ENCODE measurements at regions not wholly inside any gene's neighbourhood (a gene's known extent, or its start where the extent isn't known, plus 50 kb on each side); places are given as distances from the start of the nearest gene placed in this dataset.

- no peak for DNase-seq (ENCODE audit: low read depth)
- no peak for TF ChIP-seq CTCF (IDR thresholded peaks at IDR 0.05; ENCODE audit: control insufficient read depth, insufficient read depth, low read depth, low read length, missing control alignments)
- no peak overlapping the region for H3K4me3 ChIP-seq (ENCODE audit: control insufficient read depth, low read depth, low read length)
Measured at GRCh38 chr14:84891404-84891803, 638.5 kb upstream of the FLRT2 start.

GRCh38 chr14:84894254-84894653 lies 635.7 kb upstream of the FLRT2 start:
- DNase-seq (ENCODE audit: low read depth) = no peak
- H3K4me3 ChIP-seq (ENCODE audit: control insufficient read depth, low read depth, low read length) = no peak overlapping the region
- TF ChIP-seq CTCF (IDR thresholded peaks at IDR 0.05; ENCODE audit: control insufficient read depth, insufficient read depth, low read depth, low read length, missing control alignments) = no peak

- no peak overlapping the region for H3K4me3 ChIP-seq (ENCODE audit: control insufficient read depth, low read depth, low read length)
- TF ChIP-seq CTCF (IDR thresholded peaks at IDR 0.05; ENCODE audit: control insufficient read depth, insufficient read depth, low read depth, low read length, missing control alignments) = no peak
- DNase-seq (ENCODE audit: low read depth) = no peak
Measured at GRCh38 chr14:84922370-84922769, 607.6 kb upstream of the FLRT2 start.

GRCh38 chr14:84926656-84927055 lies 603.3 kb upstream of the FLRT2 start:
- H3K4me3 ChIP-seq (ENCODE audit: control insufficient read depth, low read depth, low read length) = no peak overlapping the region
- DNase-seq (ENCODE audit: low read depth) = no peak
- TF ChIP-seq CTCF (IDR thresholded peaks at IDR 0.05; ENCODE audit: control insufficient read depth, insufficient read depth, low read depth, low read length, missing control alignments) = no peak

- TF ChIP-seq CTCF (IDR thresholded peaks at IDR 0.05; ENCODE audit: control insufficient read depth, insufficient read depth, low read depth, low read length, missing control alignments) = no peak
- DNase-seq (ENCODE audit: low read depth) = no peak
- no peak overlapping the region for H3K4me3 ChIP-seq (ENCODE audit: control insufficient read depth, low read depth, low read length)
Measured at GRCh38 chr14:84927096-84927827, 602.7 kb upstream of the FLRT2 start.

- H3K4me3 ChIP-seq (ENCODE audit: control insufficient read depth, low read depth, low read length) = no peak overlapping the region
- no peak for TF ChIP-seq CTCF (IDR thresholded peaks at IDR 0.05; ENCODE audit: control insufficient read depth, insufficient read depth, low read depth, low read length, missing control alignments)
- DNase-seq (ENCODE audit: low read depth) = no peak
Measured at GRCh38 chr14:84929086-84929485, 600.9 kb upstream of the FLRT2 start.
